ENCODE measurements at regions not wholly inside any gene's neighbourhood (a gene's known extent, or its start where the extent isn't known, plus 50 kb on each side); places are given as distances from the start of the nearest gene placed in this dataset.
"Not testable (repeated sequence)": the region's sequence is repeated elsewhere in the genome, so short reads cannot be mapped to it uniquely, and the experiment has no call there.

- CTCF ChIA-PET = no interaction called here
- no peak for DNase-seq
Observed at GRCh38 chr3:196135693-196136639, 54.1 kb upstream of the TFRC start.

GRCh38 chr3:196134691-196135090, 52.8 kb upstream of the TFRC start:
- Mint-ChIP-seq H3K4me1 (peaks cover 0 to 4% (median 0%) of the 10 kb centered on the region in 3 donors), H3K4me3 (no peak overlapping the region), H3K27ac (no peak overlapping the region), H3K27me3 (no peaks in the 10 kb centered on the region), H3K36me3 (no peaks in the 10 kb centered on the region), H3K9me3 (no peaks in the 10 kb centered on the region)
- DNase-seq = no peak
- Histone ChIP-seq H3K9me3 (no peaks in the 10 kb centered on the region), H3K27me3 (replicated peaks in 1 of 2; ENCODE audit: control insufficient read depth in 2 of 2, extremely low read depth in 1 of 2, insufficient read depth in 2 of 2, low read length in 1 of 2) (no peaks in the 10 kb centered on the region), H3K4me3 (ENCODE audit: control insufficient read depth in 1 of 2, extremely low read depth in 1 of 2, low read length in 1 of 2) (no peak overlapping the region), H3K4me1 (ENCODE audit: control insufficient read depth in 1 of 2, extremely low read depth in 1 of 2, insufficient read depth in 2 of 2, low read length in 2 of 2) (no peaks in the 10 kb centered on the region), H3K36me3 (ENCODE audit: control insufficient read depth in 2 of 2, extremely low read depth in 1 of 2, insufficient read depth in 1 of 2, low read length in 1 of 2) (no peaks in the 10 kb centered on the region), H3K27ac (ENCODE audit: low read length) (no peak overlapping the region)
- ChIA-PET POLR2A (no interaction called here), CTCF (no interaction called here)
- WGBS (ENCODE audit: insufficient coverage) = 92% methylated on average over 5 of the region's 7 CpGs
- ATAC-seq (replicated peaks in 1 of 4) = no peak

More at GRCh38 chr3:196135693-196136639, 54.1 kb upstream of the TFRC start:
- no peak overlapping the region for H3K4me3 ChIP-seq (ENCODE audit: control insufficient read depth in 1 of 2, extremely low read depth in 1 of 2, low read length in 1 of 2)
- peaks cover 0 to 4% of the 10 kb centered on the region in 2 experiments for H3K4me1 ChIP-seq (ENCODE audit: control insufficient read depth in 1 of 2, extremely low read depth in 1 of 2, insufficient read depth in 2 of 2, low read length in 2 of 2)
- 90% methylated on average over 6 of the region's 12 CpGs for WGBS (ENCODE audit: insufficient coverage)
- no peaks in the 10 kb centered on the region for H3K27me3 ChIP-seq (replicated peaks in 1 of 2; ENCODE audit: control insufficient read depth in 2 of 2, extremely low read depth in 1 of 2, insufficient read depth in 2 of 2, low read length in 1 of 2)
- no peaks in the 10 kb centered on the region for H3K9me3 ChIP-seq
- H3K27ac Mint-ChIP-seq = no peak overlapping the region
- no peaks in the 10 kb centered on the region for H3K27me3 Mint-ChIP-seq
- no peak overlapping the region for H3K27ac ChIP-seq (ENCODE audit: low read length)
- no peak for ATAC-seq (replicated peaks in 1 of 4)
- no peaks in the 10 kb centered on the region for H3K9me3 Mint-ChIP-seq
- no peaks in the 10 kb centered on the region for H3K36me3 ChIP-seq (ENCODE audit: control insufficient read depth in 2 of 2, extremely low read depth in 1 of 2, insufficient read depth in 1 of 2, low read length in 1 of 2)
- POLR2A ChIA-PET = interaction anchor here in 1 of 2 donors (0.5 kb wide), 1 partner anchor 66 kb away, joined by 5 read pairs; no protein-coding TSS in a partner anchor
- H3K4me1 Mint-ChIP-seq = peaks cover 0 to 6% (median 0%) of the 10 kb centered on the region in 3 donors
- no peaks in the 10 kb centered on the region for H3K36me3 Mint-ChIP-seq
- no peak overlapping the region for H3K4me3 Mint-ChIP-seq

DNA sequence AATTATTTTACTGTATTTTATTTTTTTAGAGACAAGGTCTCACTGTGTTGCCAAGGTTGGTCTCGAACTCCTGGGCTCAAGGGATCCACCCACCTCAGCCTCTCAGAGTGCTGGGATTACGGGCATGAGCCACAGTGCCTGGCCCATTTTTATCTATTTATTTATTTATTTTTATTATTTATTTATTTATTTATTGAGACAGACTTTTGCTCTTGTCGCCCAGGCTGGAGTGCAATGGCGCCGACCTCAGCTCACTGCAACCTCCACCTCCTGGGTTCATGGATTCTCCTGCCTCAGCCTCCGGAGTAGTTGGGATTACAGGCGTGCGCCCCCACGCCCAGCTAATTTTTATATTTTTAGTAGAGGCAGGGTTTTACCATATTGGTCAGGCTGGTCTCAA, 52.0 kb upstream of the TFRC start:
- H3K4me3 ChIP-seq (ENCODE audit: control insufficient read depth in 1 of 2, extremely low read depth in 1 of 2, low read length in 1 of 2); H3K4me1 ChIP-seq (ENCODE audit: control insufficient read depth in 1 of 2, extremely low read depth in 1 of 2, insufficient read depth in 2 of 2, low read length in 2 of 2); H3K4me1 Mint-ChIP-seq; H3K27me3 ChIP-seq (replicated peaks in 1 of 2; ENCODE audit: control insufficient read depth in 2 of 2, extremely low read depth in 1 of 2, insufficient read depth in 2 of 2, low read length in 1 of 2); ATAC-seq (replicated peaks in 1 of 4); H3K9me3 ChIP-seq; CTCF ChIA-PET; POLR2A ChIA-PET; H3K27me3 Mint-ChIP-seq; DNase-seq; H3K27ac ChIP-seq (ENCODE audit: low read length); H3K4me3 Mint-ChIP-seq; H3K36me3 Mint-ChIP-seq; H3K9me3 Mint-ChIP-seq; H3K36me3 ChIP-seq (ENCODE audit: control insufficient read depth in 2 of 2, extremely low read depth in 1 of 2, insufficient read depth in 1 of 2, low read length in 1 of 2); H3K27ac Mint-ChIP-seq: not testable (repeated sequence)
- WGBS (ENCODE audit: insufficient coverage) = 100% methylated on average over 3 of the region's 9 CpGs

- Mint-ChIP-seq H3K27ac (no peak overlapping the region), H3K9me3 (no peaks in the 10 kb centered on the region), H3K36me3 (no peaks in the 10 kb centered on the region), H3K27me3 (no peaks in the 10 kb centered on the region), H3K4me1 (peaks cover 9 to 22% (median 21%) of the 10 kb centered on the region in 3 donors), H3K4me3 (no peak overlapping the region)
- Histone ChIP-seq H3K4me1 (ENCODE audit: control insufficient read depth in 1 of 2, extremely low read depth in 1 of 2, insufficient read depth in 2 of 2, low read length in 2 of 2) (peaks cover 5 to 16% of the 10 kb centered on the region in 2 experiments), H3K27me3 (replicated peaks in 1 of 2; ENCODE audit: control insufficient read depth in 2 of 2, extremely low read depth in 1 of 2, insufficient read depth in 2 of 2, low read length in 1 of 2) (peaks cover 0 to 3% of the 10 kb centered on the region in 2 experiments), H3K36me3 (ENCODE audit: control insufficient read depth in 2 of 2, extremely low read depth in 1 of 2, insufficient read depth in 1 of 2, low read length in 1 of 2) (no peaks in the 10 kb centered on the region), H3K4me3 (ENCODE audit: control insufficient read depth in 1 of 2, extremely low read depth in 1 of 2, low read length in 1 of 2) (no peak overlapping the region), H3K9me3 (no peaks in the 10 kb centered on the region), H3K27ac (ENCODE audit: low read length) (no peak overlapping the region)
- DNase-seq = no peak
- ChIA-PET CTCF (no interaction called here), POLR2A (no interaction called here)
- ATAC-seq (replicated peaks in 1 of 4) = no peak
- 92% methylated on average over 13 of the region's 13 CpGs for WGBS (ENCODE audit: insufficient coverage)
Observed at GRCh38 chr3:196131921-196132320, 50.0 kb upstream of the TFRC start.
